IPS DF 6.9 (cell line): ENCODE measurements at regions not wholly inside any gene's neighbourhood (a gene's known extent, or its start where the extent isn't known, plus 50 kb on each side); places are given as distances from the start of the nearest gene placed in this dataset.

Experiments
- DNase-seq: peaks from one replicate; pipeline ENCODE4 v3.0.0-alpha.2; 2013; ENCODE audit warnings: low read depth, low spot score
- H3K27ac ChIP-seq: one replicate; pipeline ENCODE4 v1.5.1; 2013; ENCODE audit warnings: low read length, control low read depth
- H3K27me3 ChIP-seq: 2 replicates; pipeline ENCODE4 v1.6.1; 2013; ENCODE audit warnings: mild to moderate bottlenecking, low read length; ENCODE audit not compliant: control insufficient read depth, insufficient read depth
- H3K36me3 ChIP-seq: 2 replicates; pipeline ENCODE4 v1.6.1; 2013; ENCODE audit warnings: low read length; ENCODE audit not compliant: control insufficient read depth, insufficient read depth
- H3K4me1 ChIP-seq: 2 replicates; pipeline ENCODE4 v1.6.1; 2013; ENCODE audit warnings: low read length; ENCODE audit not compliant: control insufficient read depth, insufficient read depth
- H3K4me3 ChIP-seq: 2 replicates; pipeline ENCODE4 v1.5.1; 2013; ENCODE audit warnings: mild to moderate bottlenecking, low read length
- H3K9me3 ChIP-seq: 2 replicates; pipeline ENCODE4 v1.6.1; 2013; ENCODE audit warnings: low read length, inconsistent platforms; ENCODE audit not compliant: control insufficient read depth, insufficient read depth
- WGBS: extraction: QIAGEN DNeasy Blood & Tissue Kit; methylation state at CpG from one replicate; pipeline ENCODE4 v1.1.7; 2013; ENCODE audit warnings: mixed read lengths, missing lambda C conversion rate; ENCODE audit not compliant: insufficient read length, insufficient coverage; 5-methylcytosine and 5-hydroxymethylcytosine counted together

DNA sequence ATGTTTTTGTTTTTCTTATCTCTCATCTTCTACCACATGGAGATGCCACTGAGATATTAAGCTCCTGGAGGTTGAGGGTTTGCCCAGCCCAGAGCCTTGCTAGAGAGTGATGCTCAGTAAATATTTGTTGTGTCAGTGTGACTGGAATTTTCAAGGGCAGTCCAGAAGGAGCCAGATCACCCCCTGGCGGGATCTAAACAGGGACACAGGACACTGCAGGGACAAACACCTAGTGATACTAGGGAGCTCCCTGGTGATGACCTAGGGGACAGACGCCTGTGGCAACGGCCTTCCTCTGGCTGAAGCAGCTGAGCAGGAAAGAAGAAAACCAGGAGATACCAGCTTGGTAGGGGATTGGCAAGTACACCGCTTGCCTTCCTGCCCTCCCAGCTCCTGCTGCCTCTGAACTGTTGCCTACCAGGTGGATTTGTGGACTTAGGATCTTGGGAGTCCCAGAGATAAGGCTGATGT is 714.4 kb upstream of the TBX3 start:
- H3K9me3 ChIP-seq = 0 out of 2 replicates have a peak, but pooled peaks cover 2% of the 10 kb centered on the region
- H3K4me1 ChIP-seq = no peaks in the 10 kb centered on the region
- no peaks in the 10 kb centered on the region for H3K36me3 ChIP-seq
- H3K4me3 ChIP-seq = no peak overlapping the region
- no peak overlapping the region for H3K27ac ChIP-seq
- H3K27me3 ChIP-seq = no peaks in the 10 kb centered on the region
- DNase-seq = no peak
- WGBS = no CpG with 5 or more reads among the region's 4 CpGs

DNA sequence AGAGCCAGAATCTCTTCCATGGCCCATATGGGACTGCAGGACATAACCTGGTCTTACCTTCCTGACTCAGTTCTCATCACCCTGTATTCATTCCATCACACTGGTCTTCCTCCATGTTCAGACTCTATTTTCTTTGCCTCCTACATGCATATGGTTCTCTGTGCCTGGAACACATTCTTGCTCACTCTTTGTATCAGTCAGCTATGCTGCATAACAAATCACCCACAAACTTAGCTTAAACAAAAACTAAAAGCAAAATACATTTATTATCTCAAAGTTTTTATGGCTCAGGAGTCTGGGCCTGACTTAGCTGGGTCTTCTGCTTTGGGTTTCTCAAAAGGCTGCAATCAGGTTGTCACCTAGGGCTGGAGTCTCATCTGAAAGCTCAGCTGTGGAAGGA is 712.6 kb upstream of the TBX3 start:
- Histone ChIP-seq H3K4me1 (no peaks in the 10 kb centered on the region), H3K36me3 (no peaks in the 10 kb centered on the region), H3K27me3 (no peaks in the 10 kb centered on the region), H3K27ac (no peak overlapping the region), H3K4me3 (no peak overlapping the region), H3K9me3 (0 out of 2 replicates have a peak, but pooled peaks cover 2% of the 10 kb centered on the region)
- no peak for DNase-seq

DNA sequence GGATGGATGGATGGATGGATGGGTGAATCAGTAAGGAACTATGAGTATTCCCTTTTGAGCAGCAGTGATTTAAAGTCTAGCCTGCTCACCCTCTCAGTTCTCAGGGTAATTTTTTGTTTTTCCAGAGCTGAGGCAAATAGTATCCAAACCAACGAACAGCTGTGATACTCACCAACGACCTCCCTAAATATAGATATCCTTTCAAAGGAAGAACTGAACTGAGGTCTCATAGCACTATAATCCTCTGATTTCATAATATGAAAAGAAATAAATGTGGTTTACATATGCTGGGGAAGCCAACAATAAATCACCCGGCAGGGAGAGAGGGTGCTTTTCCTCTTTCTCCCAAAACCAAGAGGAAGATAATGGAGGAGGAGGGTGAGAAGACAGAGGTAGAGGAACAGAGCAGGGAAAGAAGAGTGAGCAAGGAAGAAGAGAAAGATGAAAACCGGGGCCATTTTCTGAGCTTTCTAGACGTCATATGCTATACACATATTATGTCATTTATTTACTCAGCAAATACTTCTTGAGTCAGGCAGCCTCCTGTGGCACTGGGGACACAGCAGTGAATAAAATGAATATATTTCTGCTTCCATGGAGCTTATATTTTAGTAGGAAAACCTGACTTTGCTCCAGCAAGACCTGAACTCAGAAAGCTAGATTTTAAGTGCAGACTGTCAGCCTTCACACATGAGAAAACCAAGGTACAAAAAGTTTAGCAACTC is 710.7 kb upstream of the TBX3 start:
- 0 out of 2 replicates have a peak, but pooled peaks cover 2% of the 10 kb centered on the region for H3K9me3 ChIP-seq
- no peak overlapping the region for H3K27ac ChIP-seq
- H3K4me1 ChIP-seq = no peaks in the 10 kb centered on the region
- no peak overlapping the region for H3K4me3 ChIP-seq
- H3K36me3 ChIP-seq = no peaks in the 10 kb centered on the region
- no peaks in the 10 kb centered on the region for H3K27me3 ChIP-seq
- no CpG with 5 or more reads among the region's 5 CpGs for WGBS
- no peak for DNase-seq

DNA sequence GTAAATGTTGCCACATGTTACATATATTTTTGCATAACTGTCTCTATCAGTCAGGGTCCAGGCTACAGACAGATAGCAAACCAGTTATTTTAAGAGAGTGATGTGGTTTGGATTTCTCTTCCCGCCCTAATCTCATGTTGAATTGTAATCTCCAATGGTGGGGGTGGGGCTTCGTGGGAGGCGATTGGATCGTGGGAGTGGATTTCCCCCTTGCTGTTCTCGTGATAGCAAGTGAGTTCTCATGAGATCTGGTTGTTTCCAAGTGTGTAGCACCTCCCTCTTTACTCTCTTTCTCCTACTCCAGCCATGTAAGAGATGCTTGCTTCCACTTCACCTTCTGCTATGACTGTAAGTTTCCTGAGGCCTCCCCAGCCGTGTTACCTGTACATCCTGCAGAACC is 704.2 kb upstream of the TBX3 start:
- no peaks in the 10 kb centered on the region for H3K9me3 ChIP-seq
- no CpG with 5 or more reads among the region's 6 CpGs for WGBS
- H3K27me3 ChIP-seq = no peaks in the 10 kb centered on the region
- no peak overlapping the region for H3K4me3 ChIP-seq
- no peaks in the 10 kb centered on the region for H3K4me1 ChIP-seq
- no peak overlapping the region for H3K27ac ChIP-seq
- no peaks in the 10 kb centered on the region for H3K36me3 ChIP-seq
- no peak for DNase-seq

DNA sequence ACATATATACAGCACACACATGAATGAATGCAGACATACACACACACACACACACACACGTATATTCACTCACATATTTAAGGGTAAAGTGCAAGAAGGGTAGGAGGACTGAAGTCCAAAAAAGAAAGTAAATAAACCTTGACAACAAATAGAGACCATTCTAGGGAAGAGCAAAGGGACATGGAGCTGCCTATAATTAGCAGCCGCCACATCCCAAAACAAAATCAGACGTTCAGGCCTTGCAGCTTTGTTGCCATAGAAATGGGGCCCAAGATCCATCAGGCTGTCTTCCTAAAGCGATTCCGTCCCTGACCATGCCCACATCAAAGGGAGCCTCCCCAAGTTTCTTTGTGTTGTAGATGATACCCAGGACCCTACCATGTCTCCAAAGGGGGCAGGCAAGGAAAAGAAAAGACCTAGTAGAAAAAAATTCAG is 703.5 kb upstream of the TBX3 start:
- Histone ChIP-seq H3K4me1 (no peaks in the 10 kb centered on the region), H3K9me3 (no peaks in the 10 kb centered on the region), H3K4me3 (no peak overlapping the region), H3K27ac (no peak overlapping the region), H3K27me3 (no peaks in the 10 kb centered on the region), H3K36me3 (no peaks in the 10 kb centered on the region)
- DNase-seq = no peak
- WGBS = no CpG with 5 or more reads among the region's 5 CpGs

DNA sequence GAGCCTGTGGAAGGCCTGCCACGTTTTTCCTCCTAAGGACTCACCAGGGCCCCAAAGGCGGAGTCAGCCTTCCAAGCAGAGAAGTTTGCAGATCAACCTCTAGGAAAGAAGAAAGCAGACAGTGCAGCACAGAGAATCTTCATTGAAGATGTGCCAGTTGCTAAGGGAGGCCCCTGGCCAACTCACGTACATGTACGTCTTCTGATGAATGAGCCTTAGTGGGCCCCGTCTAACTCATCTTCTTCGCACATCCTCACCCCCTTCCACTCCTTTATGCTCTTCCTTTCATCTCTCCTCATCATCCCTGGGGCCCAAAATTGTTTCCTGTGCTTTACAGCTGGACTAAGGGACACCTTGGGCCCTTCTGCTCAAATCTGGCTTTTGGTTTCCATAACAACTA is 703.0 kb upstream of the TBX3 start:
- no peak for DNase-seq
- Histone ChIP-seq H3K27ac (no peak overlapping the region), H3K27me3 (no peaks in the 10 kb centered on the region), H3K9me3 (no peaks in the 10 kb centered on the region), H3K4me3 (no peak overlapping the region), H3K4me1 (no peaks in the 10 kb centered on the region), H3K36me3 (no peaks in the 10 kb centered on the region)
- no CpG with 5 or more reads among the region's 6 CpGs for WGBS

DNA sequence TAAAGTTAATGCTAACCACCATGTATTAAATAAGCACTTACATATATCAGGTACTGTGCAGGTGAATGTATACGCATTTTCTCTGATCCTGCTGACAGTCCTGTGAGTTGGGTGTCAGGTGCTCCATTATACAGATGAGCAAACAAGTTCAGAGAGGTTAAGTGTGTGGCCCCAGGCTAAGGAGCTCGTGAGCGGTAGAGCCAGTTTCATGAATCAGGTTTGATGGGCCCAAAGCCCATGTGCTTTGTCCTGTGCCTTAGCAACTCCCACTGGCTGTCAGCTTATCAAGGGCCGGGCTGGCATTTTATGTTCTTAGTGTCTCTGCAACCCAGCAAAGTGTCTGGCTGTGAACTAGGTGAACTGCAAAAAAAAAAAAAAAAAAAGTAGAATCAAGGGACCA is 701.2 kb upstream of the TBX3 start:
- WGBS = no CpG with 5 or more reads among the region's 4 CpGs
- no peaks in the 10 kb centered on the region for H3K27me3 ChIP-seq
- DNase-seq = no peak

DNA sequence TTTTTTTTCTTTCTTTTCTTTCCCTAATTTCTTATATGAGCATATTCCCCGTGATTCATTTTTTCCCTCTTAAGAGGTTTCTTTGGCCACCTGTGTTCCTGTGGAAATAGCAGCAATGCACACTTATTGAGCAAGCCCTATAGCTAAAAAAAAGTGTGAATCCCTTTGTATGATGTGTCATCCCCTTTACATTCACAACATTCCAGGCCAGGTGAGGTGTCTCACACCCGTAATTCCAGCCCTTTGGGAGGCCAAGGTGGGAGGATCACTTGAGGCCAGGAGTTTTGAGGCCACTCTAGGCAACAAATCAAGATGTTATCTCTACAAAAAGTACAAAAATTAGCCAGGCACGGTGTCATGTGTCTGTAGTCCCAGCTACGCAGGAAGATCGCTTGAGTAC is 700.4 kb upstream of the TBX3 start:
- DNase-seq = no peak

More for the DNA sequence above, 701.2 kb upstream of the TBX3 start:
- no peaks in the 10 kb centered on the region for H3K36me3 ChIP-seq
- H3K4me1 ChIP-seq = peaks cover 1% of the 10 kb centered on the region; the same call in 1 of the 2 replicates
- H3K4me3 ChIP-seq = no peak overlapping the region
- no peaks in the 10 kb centered on the region for H3K9me3 ChIP-seq
- H3K27ac ChIP-seq = no peak overlapping the region

DNA sequence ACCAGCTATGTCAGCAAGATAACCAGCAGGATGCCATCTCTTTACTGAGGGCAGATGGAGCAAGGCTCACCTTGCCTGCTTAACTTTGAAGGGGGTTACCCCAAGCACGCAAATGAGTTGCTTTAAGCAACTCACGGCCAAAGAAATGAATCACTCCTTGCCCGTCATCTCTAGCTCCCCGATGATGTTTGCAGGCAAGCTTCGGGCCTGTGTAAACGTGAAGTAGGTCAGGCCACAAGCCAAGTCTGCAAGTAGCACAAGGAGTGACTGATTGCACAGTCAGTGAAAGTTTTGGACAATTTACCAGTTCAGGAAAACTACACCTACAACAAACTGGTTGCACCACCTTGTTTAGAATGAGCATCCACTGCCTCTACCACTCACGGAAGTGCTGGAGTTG is 699.7 kb upstream of the TBX3 start:
- H3K36me3 ChIP-seq = no peaks in the 10 kb centered on the region
- no peak overlapping the region for H3K27ac ChIP-seq
- H3K4me1 ChIP-seq = peaks cover 1% of the 10 kb centered on the region; the same call in 1 of the 2 replicates
- H3K27me3 ChIP-seq = no peaks in the 10 kb centered on the region
- no peak for DNase-seq
- H3K4me3 ChIP-seq = no peak overlapping the region
- WGBS = no CpG with 5 or more reads among the region's 7 CpGs
- no peaks in the 10 kb centered on the region for H3K9me3 ChIP-seq

More for the DNA sequence above, 700.4 kb upstream of the TBX3 start:
- WGBS = no CpG with 5 or more reads among the region's 5 CpGs
- Histone ChIP-seq H3K27ac (no peak overlapping the region), H3K9me3 (no peaks in the 10 kb centered on the region), H3K4me1 (peaks cover 1% of the 10 kb centered on the region; the same call in 1 of the 2 replicates), H3K4me3 (no peak overlapping the region), H3K36me3 (no peaks in the 10 kb centered on the region), H3K27me3 (no peaks in the 10 kb centered on the region)

DNA sequence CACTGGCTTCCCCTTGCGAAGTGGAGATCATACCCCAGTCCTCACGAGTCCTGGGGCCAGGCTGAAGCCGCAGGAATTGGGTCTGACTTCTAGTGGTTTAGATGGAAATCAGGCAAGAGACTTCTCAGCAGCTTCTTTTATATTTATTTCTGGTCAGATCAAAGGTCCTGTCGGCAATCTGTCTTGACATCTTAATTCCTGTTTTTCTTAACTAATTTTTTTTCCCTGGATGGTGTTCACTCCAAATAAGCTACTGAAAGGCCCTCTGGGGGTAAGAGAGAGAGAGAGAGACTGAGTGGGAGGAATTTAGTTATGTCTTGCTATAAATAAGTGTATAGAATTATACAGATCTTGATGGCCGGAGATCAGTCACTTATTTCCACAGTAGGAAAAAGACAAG is 698.7 kb upstream of the TBX3 start:
- Histone ChIP-seq H3K27me3 (no peaks in the 10 kb centered on the region), H3K9me3 (no peaks in the 10 kb centered on the region)
- WGBS = no CpG with 5 or more reads among the region's 5 CpGs

More for the DNA sequence above, 698.7 kb upstream of the TBX3 start:
- Histone ChIP-seq H3K27ac (no peak overlapping the region), H3K4me3 (no peak overlapping the region), H3K36me3 (no peaks in the 10 kb centered on the region), H3K4me1 (peaks cover 1% of the 10 kb centered on the region; the same call in 1 of the 2 replicates)
- no peak for DNase-seq
